BLaER1 (cell line): ENCODE measurements at regions not wholly inside any gene's neighbourhood (a gene's known extent, or its start where the extent isn't known, plus 50 kb on each side); places are given as distances from the start of the nearest gene placed in this dataset.

Experiments used
- H3K27ac ChIP-seq: shearing (Covaris generic); formaldehyde crosslinking; 2 replicates; pipeline ENCODE4 v1.8.1; 2022
- H3K27me3 ChIP-seq: shearing (Covaris generic); formaldehyde crosslinking; 2 replicates; pipeline ENCODE4 v1.8.1; 2022
- H3K36me3 ChIP-seq: shearing (Covaris generic); formaldehyde crosslinking; 2 replicates; pipeline ENCODE4 v1.8.1; 2022
- H3K4me1 ChIP-seq: shearing (Covaris generic); formaldehyde crosslinking; 2 replicates; pipeline ENCODE4 v1.8.1; 2022
- H3K4me2 ChIP-seq: shearing (Covaris generic); formaldehyde crosslinking; 2 replicates; pipeline ENCODE4 v1.8.1; 2022
- H3K4me3 ChIP-seq: shearing (Covaris generic); formaldehyde crosslinking; 2 replicates; pipeline ENCODE4 v1.8.1; 2022
- H3K9ac ChIP-seq: shearing (Covaris generic); formaldehyde crosslinking; 2 replicates; pipeline ENCODE4 v1.8.1; 2022
- H3K9me3 ChIP-seq: shearing (Covaris generic); formaldehyde crosslinking; 2 replicates; pipeline ENCODE4 v1.8.1; 2022
- H4K20me1 ChIP-seq: shearing (Covaris generic); formaldehyde crosslinking; 2 replicates; pipeline ENCODE4 v1.8.1; 2022
- Cebpa-rat ChIP-seq: shearing (Covaris generic); IDR thresholded peaks from 2 replicates; pipeline ENCODE4 v1.8.1; 2022

DNA sequence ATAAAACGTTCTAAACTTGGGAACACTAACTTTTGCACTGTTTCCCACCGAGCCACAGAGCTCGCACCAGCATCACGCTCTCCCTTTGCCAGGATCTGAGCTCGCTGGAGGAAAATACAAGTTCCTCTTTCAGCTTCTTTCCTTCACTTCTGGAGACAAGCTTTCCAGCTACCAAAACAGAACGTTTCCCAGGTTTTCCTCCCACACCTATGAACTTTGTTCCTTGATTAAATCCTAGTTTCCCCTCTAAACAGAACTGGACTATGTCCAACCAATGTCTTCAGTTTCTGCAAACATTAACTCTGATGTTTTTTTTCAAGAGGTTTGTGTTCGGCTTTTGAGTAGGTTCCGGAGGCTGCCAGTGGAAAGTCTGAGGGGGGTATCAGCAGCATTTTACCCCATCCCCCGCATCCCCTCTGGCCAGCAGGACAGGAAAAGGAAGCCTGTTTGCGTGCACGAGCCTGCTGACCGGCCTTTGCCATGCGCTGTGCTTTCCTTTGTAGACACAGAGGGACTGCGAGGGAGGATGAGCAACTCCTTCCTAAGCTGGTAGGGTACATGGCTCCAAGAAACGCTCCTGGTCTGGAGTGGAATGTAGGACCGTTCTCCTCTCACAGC is 135.5 kb downstream of the LY86 start:
- Histone ChIP-seq H3K27ac (peak overlapping the region; percentile 82), H3K36me3 (no peaks in the 10 kb centered on the region), H3K27me3 (no peaks in the 10 kb centered on the region), H3K4me1 (peaks cover 59% of the 10 kb centered on the region), H3K9me3 (no peaks in the 10 kb centered on the region), H3K4me2 (peak overlapping the region; percentile 95), H3K9ac (peak overlapping the region; percentile 74), H3K4me3 (peak overlapping the region; percentile 51), H4K20me1 (no peaks in the 10 kb centered on the region)
- no peak for TF ChIP-seq Cebpa-rat

DNA sequence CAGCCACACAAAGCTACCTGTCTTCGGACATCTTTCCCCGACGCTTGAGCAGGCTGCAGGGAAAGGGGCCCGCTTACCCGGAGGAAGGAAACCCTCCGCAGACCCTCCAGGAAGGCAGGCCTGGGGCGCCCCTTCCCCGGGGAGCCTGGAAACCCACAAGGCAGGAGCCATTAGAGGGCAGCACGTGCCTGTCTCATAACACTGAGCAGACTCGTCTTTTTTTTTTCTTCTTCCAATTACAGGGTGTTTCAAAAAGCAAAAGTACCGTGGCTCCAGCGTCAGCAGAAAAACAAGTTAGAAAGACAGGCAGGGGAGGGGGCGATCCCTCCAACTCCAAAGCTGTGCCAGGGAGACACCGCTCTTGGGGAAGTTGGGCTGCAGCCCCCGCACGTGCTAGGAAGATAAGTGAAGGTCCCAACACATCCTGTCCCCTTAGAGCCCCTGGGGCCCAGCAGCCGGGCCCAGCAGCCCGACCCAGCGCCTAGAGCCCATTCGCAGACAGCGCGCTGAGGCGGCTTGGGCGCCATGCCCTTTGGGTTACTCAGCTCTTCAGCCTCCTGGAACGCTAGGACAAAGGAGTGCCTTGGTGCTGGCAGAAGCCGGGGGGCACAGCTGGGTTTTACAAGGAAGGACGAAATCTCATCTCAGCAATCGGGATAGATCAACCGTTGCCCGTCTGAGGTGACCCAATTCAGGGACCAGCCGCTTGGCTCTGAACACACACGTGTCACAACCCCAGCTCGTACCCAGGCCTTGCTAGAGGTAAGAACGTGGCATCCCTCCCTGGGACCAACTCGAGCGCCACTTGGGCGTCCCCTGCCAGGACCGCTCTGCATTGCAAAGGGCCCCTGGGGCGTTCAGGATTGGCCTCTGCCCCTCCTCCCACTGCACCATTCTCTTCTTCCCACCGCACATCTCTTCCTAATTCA is 136.3 kb downstream of the LY86 start:
- H3K4me1 ChIP-seq, result peaks cover 59% of the 10 kb centered on the region
- H3K9me3 ChIP-seq, result no peaks in the 10 kb centered on the region
- H3K27ac ChIP-seq, result peak overlapping the region; percentile 82
- peak overlapping the region; percentile 74 for H3K9ac ChIP-seq
- no peaks in the 10 kb centered on the region for H4K20me1 ChIP-seq
- H3K36me3 ChIP-seq, result no peaks in the 10 kb centered on the region
- peak overlapping the region; percentile 51 for H3K4me3 ChIP-seq
- H3K4me2 ChIP-seq, result peak overlapping the region; percentile 95
- no peak for TF ChIP-seq Cebpa-rat
- H3K27me3 ChIP-seq, result no peaks in the 10 kb centered on the region

DNA sequence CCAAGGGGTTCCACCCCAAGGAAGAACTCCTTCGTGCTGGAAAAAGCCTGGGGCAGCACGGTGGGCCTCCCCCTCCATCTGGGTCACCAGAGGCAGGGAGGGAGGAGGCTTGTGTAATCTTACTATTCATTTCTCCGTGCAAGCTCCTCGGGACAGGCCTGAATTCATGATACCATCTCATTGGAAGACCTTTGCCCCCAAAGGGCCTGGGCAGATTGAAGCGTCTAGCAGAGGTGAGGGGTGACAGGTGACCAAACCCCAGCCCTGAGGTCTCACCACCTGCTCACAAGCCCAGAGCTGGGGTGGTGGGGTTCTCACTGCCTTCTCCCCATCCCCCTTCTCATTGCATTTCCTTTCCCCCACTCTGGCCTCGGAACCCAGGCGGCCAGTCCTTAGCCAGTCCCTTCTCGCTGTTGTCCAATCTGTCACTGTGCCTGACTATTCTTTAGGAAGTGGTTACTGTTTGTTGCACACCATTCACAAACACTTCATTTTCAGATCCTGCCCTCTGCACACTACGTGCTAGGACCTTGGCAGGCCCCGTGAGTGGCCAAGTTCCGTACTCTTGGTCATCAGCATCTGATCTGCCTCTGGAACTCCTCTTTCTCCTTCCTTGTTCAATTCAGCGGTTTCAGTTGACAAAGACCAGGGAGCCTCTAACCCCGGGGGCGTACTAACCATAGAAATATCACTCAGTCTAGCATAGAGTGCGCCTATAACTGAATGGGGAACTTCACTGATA is 137.1 kb downstream of the LY86 start:
- H3K36me3 ChIP-seq, result no peaks in the 10 kb centered on the region
- H3K4me3 ChIP-seq, result no peak overlapping the region
- peaks cover 59% of the 10 kb centered on the region for H3K4me1 ChIP-seq
- peak overlapping the region; percentile 82 for H3K27ac ChIP-seq
- H3K4me2 ChIP-seq, result peak overlapping the region; percentile 95
- H4K20me1 ChIP-seq, result no peaks in the 10 kb centered on the region
- peak overlapping the region; percentile 74; the same call in 1 of the 2 replicates for H3K9ac ChIP-seq
- no peaks in the 10 kb centered on the region for H3K9me3 ChIP-seq
- no peak for TF ChIP-seq Cebpa-rat
- H3K27me3 ChIP-seq, result no peaks in the 10 kb centered on the region

DNA sequence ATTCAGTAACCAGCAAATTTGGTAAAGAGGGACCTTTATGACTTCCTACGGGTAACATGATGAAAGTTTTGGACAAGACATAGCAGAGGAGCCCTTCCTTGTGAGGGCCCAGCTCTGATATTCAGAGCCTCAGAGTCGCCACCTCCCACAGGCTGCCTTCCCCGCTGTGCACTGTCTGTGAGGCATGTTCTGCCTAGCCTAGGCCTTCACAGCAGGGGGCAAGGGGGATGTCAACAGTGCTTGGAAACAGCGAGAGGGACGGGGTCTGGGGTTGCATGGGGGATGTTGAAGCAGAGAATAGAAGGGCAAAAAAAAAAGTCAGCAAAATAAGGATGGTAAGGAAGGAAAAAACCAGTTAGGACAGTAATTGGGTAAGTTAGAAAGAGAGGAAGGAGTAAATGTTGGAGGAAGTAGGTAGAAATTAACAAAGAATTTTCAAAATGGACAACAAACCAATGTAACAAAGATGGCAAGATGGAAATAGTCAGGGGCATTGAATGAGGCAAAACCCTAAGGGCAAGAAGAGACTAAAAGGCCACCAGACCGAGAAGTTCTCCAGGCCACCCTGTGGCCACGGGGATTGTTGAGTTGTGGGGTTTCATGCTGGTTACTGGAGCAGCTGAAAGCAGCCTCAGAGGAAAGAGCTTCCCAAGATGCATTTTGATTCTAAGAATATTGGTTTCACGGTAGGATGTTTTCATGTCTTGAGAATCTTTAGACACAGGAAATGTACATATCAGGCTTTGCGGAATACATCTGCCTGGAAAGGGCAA is 139.8 kb downstream of the LY86 start:
- H3K36me3 ChIP-seq, result no peaks in the 10 kb centered on the region
- H3K4me1 ChIP-seq, result peaks cover 33% of the 10 kb centered on the region
- no peaks in the 10 kb centered on the region for H3K9me3 ChIP-seq
- H4K20me1 ChIP-seq, result no peaks in the 10 kb centered on the region
- no peak overlapping the region for H3K9ac ChIP-seq
- no peak for TF ChIP-seq Cebpa-rat
- no peak overlapping the region for H3K4me3 ChIP-seq
- H3K27ac ChIP-seq, result no peak overlapping the region
- no peak overlapping the region for H3K4me2 ChIP-seq
- no peaks in the 10 kb centered on the region for H3K27me3 ChIP-seq

DNA sequence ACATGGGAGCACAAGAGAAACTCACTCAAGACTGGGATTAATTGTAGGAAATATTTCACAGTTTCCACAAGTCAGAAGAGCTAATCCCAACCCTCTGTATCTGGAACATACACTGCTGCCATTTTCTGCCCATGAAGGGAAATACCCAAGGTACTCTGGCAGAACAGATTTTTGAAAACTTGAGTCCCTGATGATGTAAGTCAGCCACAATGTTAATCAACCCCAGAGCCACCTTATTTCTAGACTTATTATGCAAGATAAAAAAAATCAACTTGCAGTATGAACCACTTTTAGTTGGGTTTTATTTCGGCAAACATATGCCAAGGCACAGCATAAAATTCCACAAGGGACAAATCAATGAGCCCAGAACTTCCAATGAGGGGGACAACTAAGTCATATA is 141.5 kb downstream of the LY86 start:
- H3K4me2 ChIP-seq, result no peak overlapping the region
- H3K9me3 ChIP-seq, result no peaks in the 10 kb centered on the region
- H3K27me3 ChIP-seq, result no peaks in the 10 kb centered on the region
- H3K4me1 ChIP-seq, result peaks cover 17% of the 10 kb centered on the region
- no peak overlapping the region for H3K4me3 ChIP-seq
- H3K9ac ChIP-seq, result no peak overlapping the region
- H3K36me3 ChIP-seq, result no peaks in the 10 kb centered on the region
- H3K27ac ChIP-seq, result no peak overlapping the region
- TF ChIP-seq Cebpa-rat, result no peak
- H4K20me1 ChIP-seq, result no peaks in the 10 kb centered on the region

DNA sequence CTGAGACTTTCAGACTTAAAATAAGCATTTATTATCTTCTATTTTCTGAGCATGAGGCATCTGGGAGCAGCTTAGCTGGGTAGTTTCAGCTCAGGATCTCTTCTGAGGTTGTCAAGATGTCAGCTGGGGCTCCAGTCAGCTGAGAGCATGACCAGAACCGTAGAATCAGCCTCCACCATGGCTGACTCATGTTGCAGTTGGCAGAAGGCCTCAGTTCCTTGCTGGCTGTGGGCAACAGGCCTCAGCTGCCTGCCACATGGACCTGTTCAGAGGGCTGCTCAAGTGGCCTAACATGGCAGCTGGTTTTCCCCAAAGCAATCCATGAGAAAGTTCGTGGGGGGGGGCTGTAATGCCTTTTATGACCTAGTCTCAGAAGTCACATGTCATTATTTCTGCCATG is 142.3 kb downstream of the LY86 start:
- Histone ChIP-seq H3K27ac (no peak overlapping the region), H4K20me1 (no peaks in the 10 kb centered on the region), H3K4me1 (peaks cover 8% of the 10 kb centered on the region), H3K36me3 (no peaks in the 10 kb centered on the region), H3K27me3 (no peaks in the 10 kb centered on the region), H3K4me2 (no peak overlapping the region), H3K9ac (no peak overlapping the region), H3K9me3 (no peaks in the 10 kb centered on the region), H3K4me3 (no peak overlapping the region)
- TF ChIP-seq Cebpa-rat, result no peak

DNA sequence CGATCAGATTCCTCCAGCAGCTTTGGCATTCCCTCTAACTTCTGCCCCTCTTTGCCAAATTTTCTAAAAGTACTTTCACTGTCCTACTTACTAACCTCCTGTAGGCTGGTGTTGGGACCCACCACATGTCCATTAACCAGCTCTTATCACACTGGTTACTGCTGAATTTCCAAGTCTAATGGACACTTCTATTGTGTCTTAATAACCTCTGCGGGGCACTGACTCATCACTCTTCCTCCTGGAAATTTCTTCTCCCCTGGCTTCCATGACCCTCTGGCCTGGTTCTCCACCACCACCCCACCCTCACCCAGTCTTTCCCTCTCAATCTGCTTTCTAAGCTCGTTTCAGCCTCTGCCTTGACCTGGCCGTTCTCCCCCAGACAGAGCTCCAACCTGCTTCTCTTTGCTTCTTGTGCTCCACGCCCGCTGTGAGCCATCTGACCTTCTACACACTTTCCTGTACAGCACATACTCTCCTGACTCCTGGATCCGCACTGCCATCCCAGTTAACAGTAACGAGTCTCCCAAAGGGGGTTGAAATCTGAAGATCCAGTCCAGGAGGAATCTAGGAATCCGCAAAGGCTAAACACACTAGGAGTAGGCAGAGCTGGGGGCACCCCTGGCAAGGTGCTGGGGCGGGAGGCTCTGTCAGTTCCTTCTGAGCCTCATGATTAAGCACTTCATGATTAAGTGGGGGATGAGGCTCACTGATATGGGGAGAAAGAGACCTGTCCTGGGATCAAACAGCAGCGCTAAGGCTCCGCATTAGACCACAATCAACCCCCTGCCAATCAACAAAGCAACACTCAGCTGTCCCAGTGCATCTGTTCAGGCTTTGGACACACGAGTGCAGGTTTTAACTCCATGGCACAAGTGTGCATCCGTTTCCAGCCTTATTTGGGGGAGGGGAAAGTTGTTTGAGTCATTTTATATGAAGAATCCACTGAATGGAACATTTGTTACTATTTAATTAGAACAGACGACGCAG is 146.3 kb downstream of the LY86 start:
- H3K9ac ChIP-seq, result no peak overlapping the region
- no peak overlapping the region for H3K4me3 ChIP-seq
- TF ChIP-seq Cebpa-rat, result no peak
- H4K20me1 ChIP-seq, result no peaks in the 10 kb centered on the region
- H3K4me2 ChIP-seq, result no peak overlapping the region
- no peaks in the 10 kb centered on the region for H3K9me3 ChIP-seq
- no peaks in the 10 kb centered on the region for H3K27me3 ChIP-seq
- H3K27ac ChIP-seq, result no peak overlapping the region
- H3K36me3 ChIP-seq, result no peaks in the 10 kb centered on the region
- H3K4me1 ChIP-seq, result 0 out of 2 replicates have a peak, but pooled peaks cover 5% of the 10 kb centered on the region

DNA sequence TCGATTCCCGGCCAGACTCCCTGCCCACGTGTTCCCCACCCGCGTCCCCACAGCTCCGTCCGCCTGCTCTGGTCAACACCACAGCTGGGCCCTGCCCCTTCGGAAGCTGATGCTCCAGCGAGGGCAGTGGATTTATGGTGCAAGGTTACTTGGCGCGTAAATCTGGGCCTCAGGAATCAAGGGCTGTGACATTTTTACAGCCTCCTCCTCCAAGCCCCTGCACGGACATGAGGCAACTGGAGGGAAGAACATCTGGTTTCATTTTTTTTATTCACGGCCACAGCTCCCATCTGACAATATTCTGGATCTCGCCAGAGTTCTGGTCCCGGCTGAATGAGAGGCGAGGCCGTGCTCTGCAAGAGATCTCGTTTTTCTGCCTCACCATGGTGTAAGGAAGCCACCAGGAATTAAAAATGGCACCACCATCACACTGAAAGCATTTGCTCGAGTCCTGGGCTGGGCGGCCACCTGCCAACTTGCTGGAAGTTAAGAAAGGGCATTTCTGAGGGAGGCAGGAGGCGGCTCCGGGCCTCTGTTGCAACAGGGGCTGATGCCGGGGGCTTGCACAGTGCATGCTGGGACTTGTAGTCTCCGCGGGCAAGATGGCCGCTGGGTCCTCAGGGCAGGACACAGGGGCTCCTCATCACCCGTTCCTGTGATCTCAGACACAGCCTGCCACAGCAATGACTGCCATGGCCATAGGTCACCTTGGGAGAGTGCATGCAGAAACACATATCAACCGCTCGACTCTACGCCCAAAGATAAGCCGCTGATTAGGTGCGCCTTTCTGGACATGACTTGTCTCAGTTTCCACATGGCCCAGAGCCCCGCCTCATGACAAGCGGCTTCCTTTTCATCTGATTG is 148.5 kb downstream of the LY86 start:
- H3K4me3 ChIP-seq, result no peak overlapping the region
- H3K9ac ChIP-seq, result no peak overlapping the region
- H3K9me3 ChIP-seq, result no peaks in the 10 kb centered on the region
- H3K27me3 ChIP-seq, result no peaks in the 10 kb centered on the region
- H3K4me1 ChIP-seq, result peaks cover 8% of the 10 kb centered on the region
- no peaks in the 10 kb centered on the region for H3K36me3 ChIP-seq
- H3K27ac ChIP-seq, result no peak overlapping the region
- no peak overlapping the region for H3K4me2 ChIP-seq
- H4K20me1 ChIP-seq, result no peaks in the 10 kb centered on the region
- TF ChIP-seq Cebpa-rat, result no peak
